ENCODE measurements at regions not wholly inside any gene's neighbourhood (a gene's known extent, or its start where the extent isn't known, plus 50 kb on each side); places are given as distances from the start of the nearest gene placed in this dataset.

GRCh38 chr5:61647672-61648071, 315.6 kb downstream of the ZSWIM6 start:
- intact Hi-C loops (cut with DNase I): no loop called here
- DNase-seq: no peak

DNA sequence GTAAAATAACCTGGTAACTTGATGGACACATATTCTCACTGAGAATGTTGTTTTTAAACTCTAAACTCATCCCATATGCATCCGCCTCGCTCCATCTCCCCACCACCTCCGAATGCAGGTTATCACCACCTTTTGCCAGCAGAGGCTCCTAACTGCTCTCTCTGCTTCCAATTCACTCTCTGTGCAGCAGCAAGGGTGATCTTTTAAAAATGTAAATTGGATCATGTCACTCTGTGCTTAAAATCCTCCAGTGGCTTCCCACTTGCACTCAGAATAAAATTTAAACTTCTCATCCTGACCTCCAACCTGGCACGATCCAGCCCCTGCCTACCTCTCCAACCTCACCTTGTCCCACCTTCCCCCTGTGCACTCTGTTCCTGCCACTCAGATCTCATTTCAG, 317.2 kb downstream of the ZSWIM6 start:
- intact Hi-C loops (cut with DNase I): no loop called here
- no peak for DNase-seq

DNA sequence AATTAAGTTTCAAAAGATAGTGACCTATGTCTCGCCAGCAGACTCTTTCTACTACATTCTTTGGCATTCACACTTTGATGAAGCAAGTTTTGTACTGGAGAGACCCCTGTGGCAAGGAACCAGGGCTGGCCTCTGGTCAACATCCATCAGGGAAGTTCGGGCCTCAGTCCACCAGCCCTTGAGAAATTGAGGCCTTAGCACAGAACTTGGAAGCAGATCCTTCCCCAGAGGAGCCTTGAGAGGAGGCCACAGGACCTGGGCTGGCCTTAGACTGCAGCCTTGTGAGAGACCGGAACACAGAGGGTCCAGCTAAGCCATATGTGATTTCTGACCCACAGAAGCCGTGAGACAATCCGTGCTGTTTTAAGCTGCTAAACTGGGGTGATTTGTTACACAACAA, 317.9 kb downstream of the ZSWIM6 start:
- DNase-seq: no peak
- intact Hi-C loops (cut with DNase I): no loop called here

DNA sequence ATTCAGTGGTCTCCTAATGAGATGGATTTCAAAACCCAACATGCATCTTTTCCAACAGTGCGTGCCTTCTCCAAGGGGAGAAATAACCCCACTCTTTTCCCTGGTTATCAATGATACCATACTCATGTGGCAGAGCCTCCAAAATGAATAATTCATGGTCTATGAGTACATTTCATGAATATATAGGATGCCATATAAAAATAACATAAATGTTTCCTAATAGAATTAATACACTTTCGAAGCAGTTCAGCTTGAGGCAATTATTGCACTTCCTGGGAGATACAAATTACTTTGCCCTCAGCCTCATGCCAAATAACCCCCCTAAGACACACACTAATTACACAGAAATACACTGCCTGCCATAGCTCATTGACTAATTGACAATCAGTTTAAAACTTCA, 318.6 kb downstream of the ZSWIM6 start:
- no peak for DNase-seq

GRCh38 chr5:61651195-61651594, 319.1 kb downstream of the ZSWIM6 start:
- intact Hi-C loops (cut with DNase I): no loop called here
- no peak for DNase-seq

More for the DNA sequence above, 318.6 kb downstream of the ZSWIM6 start:
- intact Hi-C loops (cut with DNase I): no loop called here

GRCh38 chr5:61652916-61653315, 320.9 kb downstream of the ZSWIM6 start:
- intact Hi-C loops (cut with DNase I): no loop called here
- no peak for DNase-seq

GRCh38 chr5:61653807-61654580, 321.9 kb downstream of the ZSWIM6 start:
- intact Hi-C loops (cut with DNase I): no loop called here
- DNase-seq: no peak

GRCh38 chr5:61654876-61655275, 322.8 kb downstream of the ZSWIM6 start:
- intact Hi-C loops (cut with DNase I): no loop called here
- DNase-seq: no peak

- intact Hi-C loops (cut with DNase I): no loop called here
- no peak for DNase-seq
Observed at GRCh38 chr5:61657010-61657409, 325.0 kb downstream of the ZSWIM6 start.

- no peak for DNase-seq
- intact Hi-C loops (cut with DNase I): no loop called here
Observed at GRCh38 chr5:61657686-61658085, 325.6 kb downstream of the ZSWIM6 start.

GRCh38 chr5:61658592-61659008, 326.5 kb downstream of the ZSWIM6 start:
- intact Hi-C loops (cut with DNase I): no loop called here
- DNase-seq: peak; percentile 46 to 95 (median 84)

DNA sequence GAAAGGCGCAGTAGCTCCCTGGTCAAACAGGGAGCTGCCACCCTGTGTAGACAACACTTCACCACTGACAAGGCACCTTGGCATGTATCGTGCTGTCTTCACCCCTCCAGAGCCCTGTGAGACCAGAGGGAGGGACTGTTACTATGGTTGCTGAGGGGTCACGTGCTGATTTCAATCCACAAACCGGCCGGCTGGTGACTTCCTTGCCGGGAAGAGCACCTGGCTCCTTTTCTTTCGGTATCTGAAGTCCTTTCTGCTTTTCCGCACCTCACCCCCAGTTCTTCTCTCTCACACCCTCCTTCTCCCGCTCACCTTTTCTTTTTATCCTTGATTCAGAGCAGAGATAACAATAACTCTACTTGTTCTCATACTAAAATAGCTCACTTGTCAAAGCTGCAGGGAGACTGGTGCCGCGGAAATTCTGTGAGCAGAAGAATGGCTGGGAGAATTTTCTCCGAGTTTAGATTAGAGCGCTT, 327.2 kb downstream of the ZSWIM6 start:
- peak in 1 of 10 donors; percentile 73 for DNase-seq

GRCh38 chr5:61662670-61663069, 330.6 kb downstream of the ZSWIM6 start:
- intact Hi-C loops (cut with DNase I): loop anchor here (10.0 kb wide), 1 partner anchor 282 kb away; no protein-coding TSS in a partner anchor
- DNase-seq: no peak

More for the DNA sequence above, 327.2 kb downstream of the ZSWIM6 start:
- intact Hi-C loops (cut with DNase I): no loop called here

GRCh38 chr5:61666064-61666621, 334.1 kb downstream of the ZSWIM6 start:
- DNase-seq: no peak
- intact Hi-C loops (cut with DNase I): loop anchor here (10.0 kb wide), 1 partner anchor 279 kb away; no protein-coding TSS in a partner anchor

DNA sequence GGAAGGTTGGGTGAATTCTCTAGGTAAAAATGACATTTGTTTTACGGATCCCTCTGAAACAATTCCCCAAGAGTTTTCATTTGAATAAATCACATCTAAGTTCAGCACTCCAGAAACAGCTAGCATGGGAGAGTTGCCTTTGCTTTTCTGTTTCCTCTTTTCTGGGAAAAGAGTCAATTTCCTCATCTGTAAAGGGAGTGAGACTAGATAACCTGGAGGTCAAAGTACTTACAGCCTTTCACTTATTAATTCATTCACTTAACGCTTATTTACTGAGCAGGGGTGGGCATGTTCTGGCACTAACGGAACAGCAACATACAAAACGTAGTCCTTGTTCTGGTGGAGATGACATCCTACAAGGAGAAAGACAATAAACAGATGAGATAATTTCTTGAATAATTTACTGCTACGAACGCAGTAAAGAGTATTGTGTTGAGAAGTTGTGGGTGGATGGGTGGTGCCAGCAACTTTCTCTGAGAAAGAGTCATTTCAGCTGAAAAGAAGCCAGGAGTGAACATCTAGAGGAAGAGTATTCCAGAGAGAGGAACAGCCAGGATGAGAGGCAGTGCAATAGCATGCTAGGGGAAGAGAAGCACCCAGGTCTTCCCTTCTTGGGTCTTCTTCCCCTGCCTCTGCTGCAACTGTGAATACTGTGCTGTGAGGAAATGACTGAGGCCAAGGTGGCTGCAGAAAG, 335.6 kb downstream of the ZSWIM6 start:
- intact Hi-C loops (cut with DNase I): loop anchor here (10.0 kb wide), 1 partner anchor 277 kb away; no protein-coding TSS in a partner anchor
- DNase-seq: no peak

DNA sequence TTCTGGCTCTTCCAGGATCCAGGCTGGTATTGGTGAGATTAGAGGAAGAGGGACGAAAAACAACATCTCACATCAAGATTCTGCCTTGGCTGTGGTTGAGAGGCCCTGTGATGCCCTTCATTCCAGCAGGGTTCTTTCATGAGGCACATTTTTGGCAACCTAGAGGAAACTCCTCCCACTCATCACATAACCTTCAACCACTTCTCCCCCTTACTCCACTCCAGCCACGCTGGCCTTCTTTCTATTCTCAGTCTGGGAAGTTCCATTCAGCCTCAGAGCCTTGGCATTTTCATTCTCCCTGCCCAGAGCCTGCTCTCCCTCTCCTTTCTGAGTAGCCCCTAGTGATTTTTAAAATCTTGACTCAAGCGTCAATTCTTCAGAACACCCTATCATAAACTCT, 337.5 kb downstream of the ZSWIM6 start:
- DNase-seq: no peak
- intact Hi-C loops (cut with DNase I): loop anchor here (10.0 kb wide), 1 partner anchor 275 kb away; no protein-coding TSS in a partner anchor

DNA sequence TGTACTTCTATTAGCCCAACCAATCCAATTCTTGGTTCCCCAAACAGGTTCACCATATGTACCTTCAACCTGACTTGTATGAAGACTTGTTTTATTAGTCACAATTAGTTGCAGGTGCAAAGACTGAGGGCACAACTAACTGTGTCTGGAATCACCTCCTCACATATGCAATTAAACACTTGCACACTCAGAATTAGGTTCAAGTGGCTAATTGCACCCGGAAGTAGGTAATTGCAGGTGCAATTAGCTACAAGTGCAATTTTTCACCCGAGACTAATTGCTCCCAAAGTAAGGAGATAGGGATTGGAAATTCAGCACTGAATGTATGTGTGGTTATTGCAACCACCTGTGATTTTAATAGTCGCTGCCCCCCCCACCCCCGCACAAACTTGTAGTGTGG, 338.9 kb downstream of the ZSWIM6 start:
- intact Hi-C loops (cut with DNase I): no loop called here
- DNase-seq: no peak

DNA sequence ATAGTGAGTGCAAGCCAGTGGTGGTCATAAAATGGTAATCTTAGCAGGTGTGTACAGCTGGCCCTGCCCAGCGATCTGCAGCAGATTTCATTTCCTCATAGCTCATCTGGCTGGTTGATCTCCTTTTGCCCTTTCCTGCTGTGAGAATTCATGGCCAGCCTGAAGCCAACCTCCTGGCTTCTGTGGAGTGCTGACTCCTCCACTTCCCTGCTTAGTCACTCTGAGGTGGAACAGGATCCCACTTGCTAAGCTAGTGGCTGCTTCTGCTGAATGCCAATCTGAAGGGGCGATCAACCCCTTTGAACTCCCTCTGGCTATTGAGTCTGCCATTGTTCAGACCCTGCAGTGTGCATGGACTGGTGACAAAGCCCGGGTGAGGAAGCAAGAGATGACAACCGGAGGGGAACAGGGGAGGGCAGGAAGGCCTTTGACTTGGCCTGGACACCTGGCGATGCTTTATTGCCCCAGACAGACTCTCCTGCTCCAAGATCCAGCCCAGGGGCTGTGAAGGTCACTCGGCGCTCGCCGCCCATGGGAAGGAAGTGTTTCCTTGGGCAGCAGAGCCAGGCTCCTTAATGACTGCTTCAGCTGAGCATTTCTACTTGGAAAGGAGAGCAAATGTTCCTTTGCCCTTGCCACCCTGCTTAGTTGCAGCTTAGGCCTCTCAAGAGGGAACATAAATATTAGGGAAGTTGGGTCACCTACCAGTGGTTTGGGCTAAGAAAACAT, 341.1 kb downstream of the ZSWIM6 start:
- intact Hi-C loops (cut with DNase I): no loop called here
- DNase-seq: no peak

DNA sequence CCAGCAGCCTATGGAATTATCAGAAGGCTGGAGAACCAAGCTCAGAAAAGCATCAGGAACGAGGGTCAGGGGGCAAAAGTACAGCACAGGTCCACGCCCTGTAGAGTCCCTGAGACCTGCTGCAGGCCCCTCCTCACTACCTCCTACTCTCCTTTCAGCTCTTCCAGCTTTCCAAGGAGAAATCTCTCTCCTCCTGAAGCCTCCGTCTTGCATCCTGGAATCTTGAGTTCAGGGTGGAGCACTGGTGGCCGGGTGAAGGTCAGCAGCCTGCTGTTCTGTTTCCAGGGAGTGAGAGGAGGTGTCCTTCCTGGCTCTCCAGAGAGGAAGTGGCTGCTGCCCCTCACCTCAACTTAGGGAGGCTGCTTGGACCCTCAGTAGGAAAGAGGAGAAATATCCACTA, 342.3 kb downstream of the ZSWIM6 start:
- DNase-seq: no peak
- intact Hi-C loops (cut with DNase I): no loop called here

DNA sequence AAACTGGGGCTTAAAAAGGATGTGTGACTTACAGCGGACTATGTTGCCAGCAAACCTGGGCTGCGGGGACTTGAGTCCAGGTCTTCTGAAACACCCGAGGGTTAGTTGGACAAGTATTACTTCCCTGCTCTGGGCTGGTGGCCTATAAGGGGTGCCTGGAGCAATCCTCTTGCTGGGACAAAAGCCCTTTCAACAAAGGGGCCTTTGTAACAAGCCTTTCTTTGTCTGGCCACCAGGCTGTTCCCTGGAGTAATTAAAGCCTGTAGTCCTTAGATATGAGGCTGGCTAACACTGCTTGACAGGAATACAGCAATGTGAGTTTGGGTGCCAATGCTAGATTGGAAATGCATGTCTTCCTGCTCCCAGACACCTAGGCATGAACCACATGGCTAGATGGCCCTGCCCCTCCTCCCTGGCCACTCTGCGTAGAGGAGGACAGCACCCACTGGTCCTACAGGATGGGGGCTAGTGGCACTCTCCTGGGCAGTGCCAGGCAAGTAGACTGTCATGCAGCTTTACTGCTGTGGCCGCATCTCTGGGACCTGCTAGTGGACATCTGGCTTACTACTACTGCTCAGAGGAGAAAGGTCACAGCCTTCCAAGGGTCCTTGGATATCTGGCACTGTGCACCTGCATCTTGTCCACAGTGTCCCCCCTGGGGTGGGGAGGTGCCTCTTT, 343.1 kb downstream of the ZSWIM6 start:
- DNase-seq: peak in 6 of 10 donors; percentile 21 to 86 (median 54)
- intact Hi-C loops (cut with DNase I): loop anchor here (5.0 kb wide), 1 partner anchor 57 kb away; no protein-coding TSS in a partner anchor

Data from posterior cingulate gyrus (tissue), 11 donors.